ENCODE measurements at regions not wholly inside any gene's neighbourhood (a gene's known extent, or its start where the extent isn't known, plus 50 kb on each side); places are given as distances from the start of the nearest gene placed in this dataset.

DNA sequence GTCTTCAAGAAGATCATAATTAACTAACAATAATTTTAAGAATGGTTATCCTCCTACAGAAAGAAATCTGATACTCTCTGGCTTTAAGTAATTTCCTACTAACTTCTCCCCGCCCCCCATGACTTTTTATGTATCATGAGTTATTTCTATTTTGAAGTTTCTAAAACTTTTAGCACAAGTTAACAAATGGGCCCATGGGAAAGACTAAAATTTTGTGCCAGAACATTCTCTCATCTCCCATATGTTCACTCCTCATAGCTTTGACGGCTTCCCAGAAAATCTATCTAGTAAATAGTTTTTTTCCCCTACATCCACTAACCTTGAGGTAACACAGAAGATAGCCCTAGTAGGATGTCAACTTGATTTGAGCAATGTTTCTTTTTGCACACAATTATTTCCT, 148.3 kb downstream of the POSTN start:
- no peaks in the 10 kb centered on the region for H3K9me3 ChIP-seq (ENCODE audit: low read length)
- no peak for TF ChIP-seq EZH2 (IDR thresholded peaks at IDR 0.05; ENCODE audit: borderline replicate concordance, low read length)
- TF ChIP-seq, protein P1, sequence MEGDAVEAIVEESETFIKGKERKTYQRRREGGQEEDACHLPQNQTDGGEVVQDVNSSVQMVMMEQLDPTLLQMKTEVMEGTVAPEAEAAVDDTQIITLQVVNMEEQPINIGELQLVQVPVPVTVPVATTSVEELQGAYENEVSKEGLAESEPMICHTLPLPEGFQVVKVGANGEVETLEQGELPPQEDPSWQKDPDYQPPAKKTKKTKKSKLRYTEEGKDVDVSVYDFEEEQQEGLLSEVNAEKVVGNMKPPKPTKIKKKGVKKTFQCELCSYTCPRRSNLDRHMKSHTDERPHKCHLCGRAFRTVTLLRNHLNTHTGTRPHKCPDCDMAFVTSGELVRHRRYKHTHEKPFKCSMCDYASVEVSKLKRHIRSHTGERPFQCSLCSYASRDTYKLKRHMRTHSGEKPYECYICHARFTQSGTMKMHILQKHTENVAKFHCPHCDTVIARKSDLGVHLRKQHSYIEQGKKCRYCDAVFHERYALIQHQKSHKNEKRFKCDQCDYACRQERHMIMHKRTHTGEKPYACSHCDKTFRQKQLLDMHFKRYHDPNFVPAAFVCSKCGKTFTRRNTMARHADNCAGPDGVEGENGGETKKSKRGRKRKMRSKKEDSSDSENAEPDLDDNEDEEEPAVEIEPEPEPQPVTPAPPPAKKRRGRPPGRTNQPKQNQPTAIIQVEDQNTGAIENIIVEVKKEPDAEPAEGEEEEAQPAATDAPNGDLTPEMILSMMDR (IDR thresholded peaks at IDR 0.05; ENCODE audit: low read length) = no peak
- H2AFZ ChIP-seq (ENCODE audit: low read length) = no peak overlapping the region
- H3K4me3 ChIP-seq (ENCODE audit: low read depth, low read length, poor library complexity, severe bottlenecking) = no peak overlapping the region
- no peak overlapping the region for H3K4me2 ChIP-seq (ENCODE audit: low read length)
- no peaks in the 10 kb centered on the region for H3K79me2 ChIP-seq (ENCODE audit: insufficient read depth, low read length)
- no peaks in the 10 kb centered on the region for H3K4me1 ChIP-seq (ENCODE audit: insufficient read depth, low read length, severe bottlenecking)
- H3K27ac ChIP-seq (ENCODE audit: low read depth, low read length, poor library complexity, severe bottlenecking) = no peak overlapping the region
- H3K27me3 ChIP-seq (ENCODE audit: insufficient read depth, low read length) = no peaks in the 10 kb centered on the region
- no peaks in the 10 kb centered on the region for H3F3A ChIP-seq (ENCODE audit: insufficient read depth, low read length)
- H3K9me2 ChIP-seq (ENCODE audit: low read depth, low read length) = no peaks in the 10 kb centered on the region
- no peak overlapping the region for H3K9ac ChIP-seq (ENCODE audit: low read length)
- no peaks in the 10 kb centered on the region for H4K20me1 ChIP-seq (ENCODE audit: insufficient read depth, low read length)
- H3K36me3 ChIP-seq (ENCODE audit: insufficient read depth, low read length) = no peaks in the 10 kb centered on the region

DNA sequence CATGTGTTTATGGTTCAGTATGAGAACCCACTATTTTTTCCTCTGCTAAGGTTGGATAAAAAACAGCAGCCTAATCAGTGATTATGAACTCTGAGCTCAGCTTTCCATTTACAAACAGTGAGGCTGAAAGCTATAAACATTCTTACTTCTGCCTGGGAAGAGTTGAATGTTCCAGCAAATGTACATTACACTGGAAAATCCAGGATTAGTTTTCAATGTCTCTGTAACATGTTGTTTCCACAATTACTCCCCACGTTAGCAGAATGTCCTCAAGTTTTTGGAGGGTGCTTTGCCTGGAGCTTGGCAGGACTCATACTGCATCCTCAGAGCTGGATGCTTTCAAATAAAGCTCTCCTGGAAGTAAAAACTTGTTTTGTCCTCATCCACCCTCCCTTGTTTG, 150.4 kb downstream of the POSTN start:
- Histone ChIP-seq H3K9ac (ENCODE audit: low read length) (no peak overlapping the region), H3K4me3 (ENCODE audit: low read depth, low read length, poor library complexity, severe bottlenecking) (no peak overlapping the region), H3K27me3 (ENCODE audit: insufficient read depth, low read length) (no peaks in the 10 kb centered on the region), H3K9me3 (ENCODE audit: low read length) (no peaks in the 10 kb centered on the region), H3K27ac (ENCODE audit: low read depth, low read length, poor library complexity, severe bottlenecking) (no peak overlapping the region), H3K79me2 (ENCODE audit: insufficient read depth, low read length) (no peaks in the 10 kb centered on the region), H3F3A (ENCODE audit: insufficient read depth, low read length) (no peaks in the 10 kb centered on the region), H3K4me2 (ENCODE audit: low read length) (no peak overlapping the region), H4K20me1 (ENCODE audit: insufficient read depth, low read length) (no peaks in the 10 kb centered on the region), H3K36me3 (ENCODE audit: insufficient read depth, low read length) (no peaks in the 10 kb centered on the region), H2AFZ (ENCODE audit: low read length) (no peak overlapping the region), H3K9me2 (ENCODE audit: low read depth, low read length) (no peaks in the 10 kb centered on the region), H3K4me1 (ENCODE audit: insufficient read depth, low read length, severe bottlenecking) (no peaks in the 10 kb centered on the region)
- TF ChIP-seq EZH2 (IDR thresholded peaks at IDR 0.05; ENCODE audit: borderline replicate concordance, low read length) = no peak
- TF ChIP-seq, protein P1 (IDR thresholded peaks at IDR 0.05; ENCODE audit: low read length) = no peak

DNA sequence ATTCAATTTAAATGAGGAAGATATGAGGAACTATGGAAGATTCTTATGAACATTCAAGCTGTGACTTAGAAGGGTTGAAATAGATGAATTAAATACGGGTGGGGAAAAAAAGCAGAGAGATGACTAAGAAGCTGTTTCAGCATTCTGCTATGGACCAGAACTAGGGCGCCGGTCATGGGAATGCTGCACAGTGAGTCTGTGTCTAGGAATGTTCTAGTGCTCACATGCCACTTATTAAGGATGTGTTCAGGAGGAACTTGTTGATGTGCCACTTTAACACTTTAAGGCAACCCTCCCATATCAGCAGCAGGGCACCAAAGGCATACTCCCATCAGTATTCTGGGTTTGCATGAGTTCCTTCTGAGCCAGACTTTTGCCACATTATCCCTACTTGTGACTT, 152.1 kb downstream of the POSTN start:
- H3K9me2 ChIP-seq (ENCODE audit: low read depth, low read length) = no peaks in the 10 kb centered on the region
- H3K27me3 ChIP-seq (ENCODE audit: insufficient read depth, low read length) = no peaks in the 10 kb centered on the region
- no peaks in the 10 kb centered on the region for H3K4me1 ChIP-seq (ENCODE audit: insufficient read depth, low read length, severe bottlenecking)
- H3K9me3 ChIP-seq (ENCODE audit: low read length) = no peaks in the 10 kb centered on the region
- no peak overlapping the region for H3K4me2 ChIP-seq (ENCODE audit: low read length)
- no peak overlapping the region for H2AFZ ChIP-seq (ENCODE audit: low read length)
- H3K79me2 ChIP-seq (ENCODE audit: insufficient read depth, low read length) = no peaks in the 10 kb centered on the region
- H4K20me1 ChIP-seq (ENCODE audit: insufficient read depth, low read length) = no peaks in the 10 kb centered on the region
- H3F3A ChIP-seq (ENCODE audit: insufficient read depth, low read length) = no peaks in the 10 kb centered on the region
- H3K9ac ChIP-seq (ENCODE audit: low read length) = no peak overlapping the region
- TF ChIP-seq, protein P1 (IDR thresholded peaks at IDR 0.05; ENCODE audit: low read length) = no peak
- no peak for TF ChIP-seq EZH2 (IDR thresholded peaks at IDR 0.05; ENCODE audit: borderline replicate concordance, low read length)
- H3K4me3 ChIP-seq (ENCODE audit: low read depth, low read length, poor library complexity, severe bottlenecking) = no peak overlapping the region
- H3K27ac ChIP-seq (ENCODE audit: low read depth, low read length, poor library complexity, severe bottlenecking) = no peak overlapping the region
- H3K36me3 ChIP-seq (ENCODE audit: insufficient read depth, low read length) = no peaks in the 10 kb centered on the region
